HT-29 (cell line): ENCODE measurements at regions not wholly inside any gene's neighbourhood (a gene's known extent, or its start where the extent isn't known, plus 50 kb on each side); places are given as distances from the start of the nearest gene placed in this dataset.
A peak's percentile ranks its signal among the peaks of the same experiment; 100 is the strongest.
"Not testable (repeated sequence)": the region's sequence is repeated elsewhere in the genome, so short reads cannot be mapped to it uniquely, and the experiment has no call there.

Source experiments
- DNase-seq: peaks from one replicate; pipeline ENCODE4 v3.0.0-alpha.2; 2015; ENCODE audit warnings: low spot score

GRCh38 chr10:80859279-80859678, 321.6 kb downstream of the SH2D4B start:
- not testable (repeated sequence) for DNase-seq

GRCh38 chr10:80860719-80861118, 323.0 kb downstream of the SH2D4B start:
- DNase-seq: no peak

GRCh38 chr10:80861882-80862281, 324.2 kb downstream of the SH2D4B start:
- DNase-seq: no peak

- no peak for DNase-seq
These were observed 332.6 kb downstream of the SH2D4B start for GRCh38 chr10:80870282-80870681.

- no peak for DNase-seq
These were observed 333.4 kb downstream of the SH2D4B start for GRCh38 chr10:80871083-80871482.

- no peak for DNase-seq
These were observed 340.6 kb downstream of the SH2D4B start for GRCh38 chr10:80878330-80878729.

- DNase-seq: no peak
These were observed 352.4 kb downstream of the SH2D4B start for GRCh38 chr10:80890146-80890545.

GRCh38 chr10:80893256-80893655, 355.6 kb downstream of the SH2D4B start:
- DNase-seq: no peak

GRCh38 chr10:80894311-80894791, 356.6 kb downstream of the SH2D4B start:
- no peak for DNase-seq

GRCh38 chr10:80894797-80895467, 357.2 kb downstream of the SH2D4B start:
- no peak for DNase-seq

GRCh38 chr10:80896076-80896475, 358.4 kb downstream of the SH2D4B start:
- DNase-seq: no peak

GRCh38 chr10:80896959-80897358, 359.3 kb downstream of the SH2D4B start:
- DNase-seq: no peak

- DNase-seq: no peak
These were observed 363.0 kb downstream of the SH2D4B start for GRCh38 chr10:80900661-80901060.

- no peak for DNase-seq
These were observed 370.9 kb downstream of the SH2D4B start for GRCh38 chr10:80908611-80909010.

- DNase-seq: no peak
These were observed 371.6 kb downstream of the SH2D4B start for GRCh38 chr10:80909254-80909653.

- no peak for DNase-seq
These were observed 379.9 kb downstream of the SH2D4B start for GRCh38 chr10:80917636-80918035.

- no peak for DNase-seq
These were observed 383.3 kb downstream of the SH2D4B start for GRCh38 chr10:80921032-80921431.

GRCh38 chr10:80924063-80924952, 386.6 kb downstream of the SH2D4B start:
- DNase-seq: peak; percentile 73

GRCh38 chr10:80927419-80928078, 389.8 kb downstream of the SH2D4B start:
- no peak for DNase-seq

GRCh38 chr10:80938903-80939302, 401.2 kb downstream of the SH2D4B start:
- DNase-seq: no peak

GRCh38 chr10:80945264-80945880, 407.7 kb downstream of the SH2D4B start:
- peak; percentile 8 for DNase-seq

GRCh38 chr10:80946073-80946472, 408.4 kb downstream of the SH2D4B start:
- DNase-seq: no peak
